Suppressor macrophage treated with lipopolysaccharide for 4 hours (primary cell): ENCODE measurements at regions not wholly inside any gene's neighbourhood (a gene's known extent, or its start where the extent isn't known, plus 50 kb on each side); places are given as distances from the start of the nearest gene placed in this dataset.

Experiments
- DNase-seq: peaks from one replicate; pipeline ENCODE4 v3.0.0-alpha.2; 2020

DNA sequence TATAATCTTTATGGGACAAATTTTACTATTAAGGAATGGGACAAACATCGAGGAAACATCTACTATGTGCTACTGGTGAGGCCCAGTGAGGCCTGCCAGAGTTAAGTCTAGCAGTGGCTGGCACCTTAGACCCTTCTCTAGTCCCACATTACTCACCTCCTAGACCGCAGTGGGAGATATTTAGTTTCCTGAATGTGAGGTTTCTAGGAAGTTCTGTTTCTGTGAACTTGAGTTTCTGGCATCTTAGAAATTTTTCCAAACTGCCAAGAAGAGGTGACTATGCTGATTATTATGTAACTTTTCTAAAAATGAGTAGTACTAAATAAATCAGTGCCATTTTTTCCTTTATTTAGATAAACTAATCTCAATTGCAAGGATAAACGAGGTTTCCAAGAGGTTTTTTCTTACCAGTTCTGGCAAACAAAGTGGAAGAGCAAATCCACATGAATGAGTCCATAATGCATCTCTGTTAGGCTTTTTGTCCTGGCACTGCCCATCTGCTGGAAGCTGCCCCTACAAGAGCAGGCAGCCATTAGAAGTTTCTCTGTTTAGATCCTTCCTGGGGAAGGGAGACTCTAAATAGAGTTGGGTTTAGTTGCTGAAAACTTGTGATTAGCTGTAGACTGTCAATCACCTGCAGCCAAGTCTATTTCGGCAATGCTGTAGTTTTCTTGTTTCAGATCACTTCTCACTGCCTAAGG, 348.7 kb downstream of the MAN2A1 start:
- no peak for DNase-seq

DNA sequence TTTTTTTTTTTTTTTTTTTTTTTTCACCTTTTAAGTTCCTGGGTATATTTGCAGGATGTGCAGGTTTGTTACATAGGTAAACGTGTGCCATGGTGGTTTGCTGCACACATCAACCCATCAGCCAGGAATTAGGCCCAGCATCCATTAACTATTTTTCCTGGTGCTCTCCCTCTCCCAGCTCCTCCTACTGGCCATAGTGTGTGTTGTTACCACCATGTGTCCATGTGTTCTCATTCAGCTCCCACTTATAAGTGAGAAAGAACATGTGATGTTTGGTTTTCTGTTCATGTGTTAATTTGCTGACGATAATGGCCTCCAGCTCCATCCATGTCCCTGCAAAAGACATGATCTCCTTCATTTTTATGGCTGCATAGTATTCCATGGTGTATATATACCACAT, 350.5 kb downstream of the MAN2A1 start:
- peak; percentile 7 for DNase-seq

DNA sequence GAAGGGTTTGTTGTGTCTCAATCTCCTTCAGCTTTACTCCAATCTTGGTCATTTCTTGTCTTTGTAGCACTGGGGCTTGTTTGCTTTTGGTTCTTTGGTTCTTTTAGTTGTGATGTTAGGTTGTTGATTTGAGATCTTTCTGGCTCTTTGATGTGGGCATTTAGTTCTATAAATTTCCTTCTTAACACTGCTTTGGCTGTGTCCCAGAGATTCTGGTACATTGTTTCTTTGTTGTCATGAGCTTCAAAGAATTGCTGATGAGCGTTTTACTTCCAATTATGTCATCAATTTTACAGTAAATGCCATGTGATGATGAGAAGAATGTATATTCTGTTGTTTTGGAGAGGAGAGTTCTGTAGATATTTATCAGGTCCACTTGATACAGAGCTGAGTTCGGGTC, 353.3 kb downstream of the MAN2A1 start:
- no peak for DNase-seq

DNA sequence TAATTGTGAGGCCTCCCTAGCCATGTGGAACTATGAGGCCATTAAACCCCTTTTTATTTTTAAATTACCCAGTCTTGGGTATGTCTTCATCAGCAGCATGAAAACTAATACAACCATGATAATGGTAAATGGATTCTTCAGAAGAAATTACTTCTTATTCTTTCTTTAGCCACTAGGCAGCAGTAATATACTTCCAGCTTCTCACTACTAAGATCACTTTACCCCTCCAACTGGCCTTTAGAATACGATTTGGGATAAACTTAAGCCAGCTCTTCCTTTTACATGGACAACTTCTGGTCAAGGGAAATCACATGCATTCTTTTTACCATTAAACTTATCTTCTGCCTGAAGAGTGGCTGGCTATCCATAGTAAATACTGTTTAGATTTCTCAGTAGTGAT, 355.4 kb downstream of the MAN2A1 start:
- DNase-seq: no peak

DNA sequence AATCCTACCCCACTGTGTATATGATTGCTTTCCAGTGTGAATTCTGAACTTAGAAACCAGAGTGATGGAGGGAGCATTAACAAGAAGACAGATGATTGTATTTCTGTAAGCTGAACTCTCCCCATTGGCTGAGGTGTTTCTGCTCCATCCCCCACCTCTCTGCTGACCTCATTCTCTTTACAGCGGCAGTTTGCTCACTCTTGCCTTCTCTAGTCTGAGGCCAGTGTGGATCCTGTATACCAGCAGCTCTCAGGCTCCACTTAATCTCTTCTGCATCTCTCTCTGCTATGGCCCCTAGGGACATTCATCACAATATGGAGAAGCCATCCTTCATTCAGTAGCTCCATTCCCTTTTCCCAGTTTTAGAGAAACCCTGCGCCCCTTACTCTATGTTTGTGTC, 358.8 kb downstream of the MAN2A1 start:
- no peak for DNase-seq

DNA sequence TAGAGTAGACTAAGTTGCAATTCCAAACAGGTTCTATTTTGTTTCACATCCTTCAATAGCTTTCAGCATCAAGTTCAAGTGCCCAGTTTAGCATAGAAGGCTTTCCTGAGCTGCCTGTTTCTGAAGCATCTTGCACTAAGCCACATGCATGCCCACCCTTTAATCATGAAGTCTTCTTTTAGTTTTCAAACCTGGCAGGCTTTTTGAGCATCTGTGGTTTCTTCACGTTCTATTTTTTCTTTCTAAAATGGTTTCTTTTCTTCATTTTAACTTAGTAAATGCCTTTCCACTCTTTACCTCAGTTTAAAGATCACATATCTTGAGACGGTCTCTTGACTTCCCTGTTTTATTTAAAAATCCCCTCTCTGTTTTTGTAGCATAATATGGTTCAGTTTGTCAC, 360.1 kb downstream of the MAN2A1 start:
- DNase-seq: no peak

DNA sequence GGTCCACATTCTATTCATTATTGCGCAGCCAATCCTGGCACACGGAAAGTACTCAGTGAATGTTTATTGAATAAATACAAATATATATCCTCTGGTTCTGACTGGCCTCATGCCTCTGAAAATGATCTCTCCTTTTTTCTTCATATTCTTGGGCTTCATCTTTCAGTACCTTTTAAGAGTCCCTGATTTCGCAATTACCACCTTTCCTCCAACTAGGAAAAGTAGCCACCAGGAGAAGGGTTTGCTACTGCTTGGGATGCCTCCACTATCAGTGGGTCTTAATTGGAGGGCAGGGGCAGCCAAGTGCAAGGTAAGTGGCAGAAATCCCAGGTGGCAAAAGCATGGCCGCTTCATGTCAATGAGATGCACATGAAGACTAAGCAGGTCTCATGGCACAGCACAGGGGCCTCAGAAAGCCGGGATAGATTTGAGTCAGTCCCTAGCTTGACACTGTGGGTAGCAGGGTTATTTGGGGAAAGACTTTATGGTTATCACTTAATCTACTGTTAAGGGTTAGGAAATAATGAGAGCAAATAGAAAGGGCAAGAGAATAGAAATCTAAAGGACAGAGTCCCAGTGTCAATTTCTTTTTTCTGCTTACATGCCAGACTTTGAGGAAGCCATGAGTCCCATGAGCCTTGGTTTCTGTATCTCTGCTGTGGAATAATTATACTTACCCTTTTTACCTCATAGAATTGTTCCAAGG, 361.1 kb downstream of the MAN2A1 start:
- DNase-seq: no peak

DNA sequence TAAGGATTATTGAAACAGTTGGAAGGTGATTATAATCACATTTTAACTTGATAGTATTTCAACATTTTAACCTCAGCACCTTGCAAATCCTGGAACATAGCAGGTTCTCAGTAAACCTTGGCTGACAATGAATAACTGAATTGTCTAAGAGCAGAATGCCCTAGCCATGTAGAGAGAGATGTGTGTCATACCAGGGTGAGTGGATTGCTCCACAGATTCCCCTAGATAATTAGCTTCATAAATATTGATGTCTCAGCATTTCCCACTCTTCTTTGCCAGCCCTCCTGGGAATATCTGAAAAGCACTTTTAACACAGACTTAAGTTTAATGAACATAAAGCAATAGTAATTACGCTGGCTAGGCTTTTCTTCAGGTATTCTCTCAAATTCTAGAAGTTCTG, 363.5 kb downstream of the MAN2A1 start:
- DNase-seq: no peak

DNA sequence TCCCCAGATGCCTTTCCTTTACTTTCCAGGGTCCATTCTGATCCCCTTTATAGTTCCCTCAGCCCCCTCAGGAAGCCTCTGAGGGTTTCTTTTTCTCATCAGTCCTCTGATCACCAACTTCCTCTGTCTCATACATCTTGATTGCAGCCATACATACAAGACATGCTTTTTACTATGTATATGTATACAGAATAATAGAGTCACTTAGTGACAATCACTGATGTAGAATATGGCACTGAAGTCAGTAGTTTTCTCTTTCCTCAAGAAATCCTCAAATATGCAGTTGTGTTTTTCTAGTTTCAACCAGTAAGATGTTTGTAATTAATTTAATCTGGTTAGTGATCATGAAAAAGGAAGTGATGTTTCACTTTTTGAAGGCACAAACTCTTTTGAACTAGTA, 364.1 kb downstream of the MAN2A1 start:
- DNase-seq: no peak

DNA sequence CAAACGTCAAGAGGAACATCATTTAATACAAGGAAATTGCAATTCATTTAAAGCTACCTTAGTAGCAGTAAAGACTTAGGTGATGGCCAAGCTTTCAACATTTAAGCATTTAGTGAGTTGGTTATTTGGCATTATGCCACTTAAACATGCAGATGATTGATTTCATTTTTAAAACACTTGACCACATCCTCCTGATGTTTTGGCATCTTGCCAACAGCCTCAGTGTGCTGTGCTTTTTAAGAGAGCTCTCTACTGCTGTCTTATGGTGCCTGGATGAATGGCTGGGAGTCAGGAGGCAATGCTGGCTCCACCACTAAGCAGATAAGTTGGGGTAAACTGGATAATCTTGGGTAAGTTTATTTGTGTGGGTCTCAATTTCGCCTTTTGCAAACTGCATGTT, 364.5 kb downstream of the MAN2A1 start:
- peak; percentile 54 for DNase-seq

DNA sequence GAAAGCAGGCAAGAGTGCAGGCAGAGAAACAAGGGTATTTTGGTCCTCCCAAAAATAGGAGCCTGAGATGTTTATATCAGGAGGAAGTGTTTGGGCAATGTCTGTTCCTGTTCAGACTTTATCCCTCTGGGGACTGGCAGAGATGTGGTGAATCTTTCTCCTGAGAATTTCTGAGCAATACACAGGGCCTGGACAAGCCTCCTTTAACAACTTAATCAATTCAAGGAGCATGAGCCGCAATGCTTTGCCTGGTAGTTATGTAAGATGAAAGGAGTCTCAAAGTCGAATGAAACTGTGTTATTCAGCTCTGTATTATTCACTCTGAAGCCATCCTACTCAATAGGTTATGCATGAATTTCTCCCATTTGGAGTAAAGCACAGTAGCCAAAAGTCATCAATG, 365.6 kb downstream of the MAN2A1 start:
- no peak for DNase-seq

DNA sequence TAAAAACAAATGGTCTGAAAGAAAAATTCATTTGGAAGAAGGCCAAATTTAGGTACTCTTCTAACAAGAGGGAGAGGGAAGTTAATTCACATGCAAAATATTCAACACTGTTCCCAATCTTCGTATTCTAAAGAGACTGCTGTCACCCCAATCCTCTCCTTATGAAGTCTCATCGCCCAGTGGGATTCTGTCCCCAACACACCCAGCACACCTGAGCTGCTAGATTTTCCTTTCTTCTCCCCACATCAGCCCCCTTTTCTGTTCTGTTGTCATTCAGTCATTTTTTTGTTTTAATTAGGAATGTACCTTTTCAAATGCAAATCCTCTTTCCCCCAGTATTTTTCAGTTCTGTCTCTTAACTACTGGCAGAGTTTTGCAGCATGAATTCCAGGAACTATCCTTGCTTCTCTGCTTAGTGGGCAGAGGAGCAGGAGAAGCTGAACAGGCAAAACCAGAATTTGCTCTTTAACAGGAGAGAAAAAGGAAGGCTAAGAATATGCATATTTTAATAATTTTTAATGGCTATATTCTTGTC, 366.9 kb downstream of the MAN2A1 start:
- no peak for DNase-seq

DNA sequence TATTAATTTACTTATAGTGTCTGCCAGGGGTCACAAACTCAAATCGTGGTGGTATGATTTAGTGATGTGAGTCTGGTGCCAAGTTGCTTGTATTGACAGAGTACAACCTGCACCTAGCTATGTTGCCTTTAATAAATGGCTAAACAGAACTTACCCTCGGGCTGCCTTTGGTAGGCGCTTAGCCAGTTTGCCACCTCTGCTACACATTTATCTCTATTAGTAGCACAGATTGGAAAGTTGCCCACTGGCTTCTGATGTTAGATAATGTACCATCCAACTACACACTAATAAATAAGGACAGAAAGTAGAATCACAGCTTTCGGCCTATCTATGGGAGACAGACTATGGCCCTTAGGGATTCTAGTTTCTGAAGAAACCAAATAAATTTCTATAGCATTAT, 368.4 kb downstream of the MAN2A1 start:
- DNase-seq: no peak

DNA sequence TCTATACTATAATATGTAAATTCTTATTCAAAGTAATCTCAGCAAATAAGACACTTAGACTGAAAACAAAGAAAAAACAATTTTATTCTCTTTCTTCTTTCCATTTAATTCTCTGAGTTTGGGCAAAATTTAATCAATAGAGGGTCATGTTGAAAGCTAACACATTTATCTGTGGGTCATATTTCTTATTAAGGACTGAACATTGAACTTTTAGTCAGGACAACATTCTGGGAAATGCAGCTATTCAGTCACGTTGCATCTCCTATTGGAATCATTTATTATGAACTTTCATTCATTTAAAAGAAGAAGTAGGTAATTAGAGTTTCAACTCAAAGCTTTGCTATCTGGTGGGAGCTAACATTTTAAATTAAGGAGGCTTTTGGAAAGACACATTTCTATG, 372.5 kb downstream of the MAN2A1 start:
- DNase-seq: no peak

DNA sequence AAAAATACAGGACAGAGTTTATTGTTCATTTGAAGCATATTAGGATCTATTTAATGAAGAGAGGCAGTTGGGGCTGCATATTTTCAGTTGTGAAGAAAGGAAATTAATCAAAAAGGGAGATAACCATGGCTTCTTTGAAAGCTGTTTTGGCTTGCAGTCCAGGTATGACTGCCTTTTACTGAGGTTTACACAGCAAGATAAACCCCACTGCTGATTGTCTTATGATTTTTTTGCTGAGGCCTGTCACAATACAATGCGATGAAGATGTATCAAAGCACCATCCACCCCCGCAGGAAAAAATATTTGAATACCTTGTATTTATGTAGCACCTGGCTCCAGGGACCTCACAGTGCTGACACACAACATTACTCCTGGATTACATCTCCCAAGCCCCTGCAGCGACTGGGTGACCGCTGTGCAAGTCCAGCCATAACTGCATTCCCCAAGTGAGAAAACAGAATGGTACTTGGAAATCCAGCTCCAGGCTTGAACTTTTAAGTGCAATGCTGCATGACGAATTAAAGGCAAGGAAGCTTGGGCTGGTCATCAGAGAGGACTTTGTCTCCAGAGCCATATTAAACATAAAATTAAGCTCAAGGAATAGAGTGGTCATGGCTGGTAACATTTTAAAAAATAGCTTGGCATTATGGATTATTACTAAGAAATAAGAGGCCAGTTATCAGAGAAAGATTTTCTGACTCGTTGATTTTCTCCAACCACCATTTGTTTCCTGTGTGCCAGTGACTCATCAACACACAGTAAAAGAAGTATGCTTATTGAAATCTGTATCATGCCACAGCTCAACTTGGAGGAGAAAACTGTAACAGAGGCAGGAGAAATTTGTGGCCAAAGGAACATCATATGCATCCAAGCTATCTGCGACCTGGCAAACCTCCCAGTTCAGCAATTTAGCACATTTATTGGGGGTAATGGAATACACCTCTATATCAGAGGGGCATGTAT, 374.2 kb downstream of the MAN2A1 start:
- DNase-seq: no peak

DNA sequence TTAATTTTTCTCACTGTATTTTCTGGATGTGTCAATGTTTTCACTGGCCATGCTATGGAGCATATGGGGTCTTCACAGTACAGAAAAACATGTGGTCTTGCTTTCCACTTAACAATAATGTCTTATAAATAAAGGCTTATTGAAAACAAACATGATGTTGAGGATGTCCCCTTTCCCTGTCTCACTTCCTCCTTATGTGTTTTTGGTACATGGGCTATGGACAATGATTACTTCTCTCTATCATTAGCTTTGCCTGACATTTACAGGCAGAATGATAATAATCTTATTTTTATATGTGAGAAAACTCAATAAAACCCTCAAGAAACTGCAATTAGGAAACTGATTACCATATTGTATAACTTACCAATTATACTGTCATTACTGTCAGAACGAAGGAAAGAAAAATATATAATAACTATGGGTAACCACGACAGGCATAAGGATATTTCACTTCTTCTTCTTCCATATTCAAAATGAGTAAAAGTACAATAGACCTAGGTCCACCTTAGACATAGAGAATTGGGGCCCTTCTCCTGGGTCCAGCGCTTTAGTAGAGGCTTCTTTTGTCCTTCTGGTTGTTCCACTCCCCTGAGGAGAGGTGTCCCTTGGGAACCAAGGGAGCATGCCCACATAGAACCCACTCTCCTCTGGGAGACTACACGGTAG, 375.0 kb downstream of the MAN2A1 start:
- no peak for DNase-seq

DNA sequence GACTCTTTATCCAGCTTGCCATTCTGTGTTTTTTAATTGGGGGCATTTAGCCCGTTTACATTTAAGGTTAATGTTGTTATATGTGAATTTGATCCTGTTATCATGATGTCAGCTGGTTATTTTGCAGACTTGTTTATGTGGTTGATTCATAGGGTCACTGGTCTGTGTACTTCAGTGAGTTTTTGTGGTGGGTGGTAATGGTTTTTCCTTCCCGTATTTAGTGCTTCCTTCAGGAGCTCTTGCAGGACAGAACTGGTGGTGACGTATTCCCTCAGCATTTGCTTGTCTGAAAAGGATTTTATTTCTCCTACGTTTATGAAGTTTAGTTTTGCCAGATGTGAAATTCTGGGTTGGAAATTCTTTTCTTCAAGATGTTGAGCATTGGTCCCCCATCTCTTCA, 381.1 kb downstream of the MAN2A1 start:
- DNase-seq: no peak

DNA sequence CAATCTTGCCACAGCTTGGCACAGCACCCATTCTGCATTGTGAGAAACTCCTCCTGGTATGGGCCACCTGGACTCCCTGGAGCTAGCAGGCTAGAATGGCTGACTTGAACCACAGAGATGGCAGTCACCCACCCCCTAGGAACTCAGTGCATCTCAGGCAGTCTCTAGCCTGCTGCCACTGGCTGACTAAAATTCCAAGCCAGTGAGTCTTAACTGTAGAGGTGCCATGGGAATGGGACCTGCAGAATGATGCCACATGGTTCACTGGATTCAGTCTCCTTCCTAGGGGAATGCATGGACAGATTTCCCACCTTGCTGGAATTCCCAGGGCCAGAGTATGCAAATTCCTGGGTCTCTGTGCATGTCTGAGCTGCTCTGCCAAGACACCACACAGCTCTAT, 382.9 kb downstream of the MAN2A1 start:
- no peak for DNase-seq

DNA sequence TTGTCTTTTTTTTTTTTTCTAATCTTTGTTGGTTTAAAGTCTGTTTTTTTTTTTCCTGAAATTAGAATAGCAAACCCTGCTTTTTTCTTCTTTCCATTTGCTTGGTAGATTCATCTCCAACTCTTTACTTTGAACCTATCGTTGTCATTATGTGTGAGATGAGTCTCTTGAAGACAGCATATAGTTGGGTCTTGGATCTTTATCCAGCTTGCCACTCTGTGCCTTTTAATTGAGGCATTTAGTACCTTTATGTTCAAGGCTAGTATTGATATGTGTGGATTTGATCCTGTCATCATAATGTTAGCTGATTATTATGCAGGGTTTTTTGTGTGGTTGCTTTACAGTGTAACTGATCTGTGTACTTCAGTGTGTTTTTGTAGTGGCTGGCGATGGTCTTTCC, 383.8 kb downstream of the MAN2A1 start:
- no peak for DNase-seq

DNA sequence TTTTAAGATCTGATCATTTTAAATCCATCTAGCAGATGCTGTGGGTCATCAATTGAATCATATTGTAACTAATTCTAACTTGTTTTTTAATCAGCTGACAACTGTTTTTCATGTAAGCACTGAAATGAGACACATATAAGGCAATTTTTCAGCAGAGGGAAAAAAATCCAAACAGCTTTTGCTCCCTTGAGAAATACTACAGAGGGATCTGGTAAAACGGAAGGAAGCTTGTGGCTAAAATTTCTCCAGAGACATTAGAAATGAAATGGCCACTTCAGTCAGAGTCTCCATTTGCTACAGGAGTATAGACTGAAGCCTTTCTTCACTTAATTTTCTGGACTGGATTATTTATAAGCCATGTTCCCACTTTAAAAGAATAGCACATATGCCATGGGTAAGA, 385.9 kb downstream of the MAN2A1 start:
- DNase-seq: no peak

DNA sequence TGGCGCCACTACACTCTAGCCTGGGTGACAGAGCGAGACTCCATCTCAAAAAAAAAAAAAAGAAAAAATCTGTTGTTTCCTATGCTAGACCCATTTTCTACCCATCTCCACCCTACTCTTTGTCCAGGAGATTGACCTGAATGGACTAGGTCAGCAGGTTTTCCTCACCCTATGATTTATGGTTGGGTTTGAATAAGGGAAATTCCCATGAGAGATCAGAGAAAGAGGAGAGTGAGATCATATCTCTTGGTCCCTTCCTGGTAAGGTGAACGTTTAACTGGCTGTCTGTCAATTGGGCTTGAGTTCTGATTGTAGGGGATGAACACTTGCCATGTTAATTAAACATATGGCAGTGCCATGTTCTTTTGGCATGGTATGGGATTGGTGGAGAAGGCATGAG, 387.4 kb downstream of the MAN2A1 start:
- no peak for DNase-seq

DNA sequence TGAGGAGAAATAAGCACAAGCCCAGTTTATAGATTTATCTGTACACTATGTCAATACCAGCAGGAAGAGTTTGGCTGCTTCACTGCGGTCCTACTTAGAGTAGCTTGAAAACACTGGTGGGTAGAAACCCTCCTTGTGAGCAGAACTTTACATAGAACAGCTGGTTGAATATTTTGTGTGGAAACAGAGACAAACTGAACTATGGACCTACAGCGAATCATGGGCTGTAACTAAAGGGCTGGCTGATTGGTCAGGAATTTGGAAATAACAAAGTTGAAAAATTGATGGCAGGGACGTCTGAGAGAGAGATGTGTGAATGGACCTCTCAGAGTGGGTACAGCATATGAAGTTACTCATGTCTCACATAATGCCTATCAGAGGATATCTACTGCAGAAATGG, 392.5 kb downstream of the MAN2A1 start:
- no peak for DNase-seq

DNA sequence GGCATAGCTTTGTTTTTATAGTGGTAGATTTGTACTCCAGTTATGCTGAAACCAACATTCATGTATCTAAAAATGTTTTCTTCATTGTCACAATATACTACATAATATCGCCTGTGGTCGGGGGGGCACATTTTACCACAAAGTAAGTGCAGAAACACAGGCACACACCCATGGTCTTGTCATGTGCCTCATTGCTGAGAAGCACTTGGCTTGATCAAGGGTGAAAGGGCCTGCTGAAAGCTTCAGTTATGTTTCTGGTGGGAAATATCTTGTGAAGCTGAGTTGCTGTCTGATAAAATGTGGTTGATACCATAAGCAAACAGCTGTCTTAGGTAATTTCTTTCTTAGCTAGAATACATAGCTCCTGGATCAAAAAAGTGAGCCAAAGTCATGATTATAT, 393.1 kb downstream of the MAN2A1 start:
- no peak for DNase-seq
